PC-9 (cell line): ENCODE measurements at regions not wholly inside any gene's neighbourhood (a gene's known extent, or its start where the extent isn't known, plus 50 kb on each side); places are given as distances from the start of the nearest gene placed in this dataset.

Experiments
- BruUV-seq: library from RNA; stranded (reverse); fragments of 400-500 nt; replicated peaks from 2 replicates; lab custom pipeline; 2021; lab: Mats Ljungman, UMichigan
- CTCF ChIA-PET: fragments of 300-600 bp; sonication (Branson Sonifier 250); formaldehyde crosslinking; loops from one replicate; lab custom pipeline; 2022; ENCODE audit warnings: antibody characterized with exemption; lab: Charles Lee
- POLR2A ChIA-PET: fragments of 300-600 bp; sonication (Branson Sonifier 250); formaldehyde crosslinking; loops from one replicate; lab custom pipeline; 2022; ENCODE audit warnings: antibody characterized with exemption; ENCODE audit not compliant: unreplicated experiment; lab: Charles Lee
- DNase-seq, 2 experiments: peaks; one replicate each; pipeline versions ENCODE4 v3.0.0 to v3.0.0-alpha.2; 2015 to 2022; ENCODE audit warnings: mixed read lengths in 1 of 2
- H2AFZ ChIP-seq: fragments of 200-600 bp; sonication (generic); 2 replicates; pipeline ENCODE4 v1.8.1; 2017; ENCODE audit warnings: antibody characterized with exemption
- H3F3A ChIP-seq: fragments of 200-600 bp; sonication (generic); 2 replicates; pipeline ENCODE4 v1.8.1; 2017; ENCODE audit warnings: antibody characterized with exemption, mild to moderate bottlenecking, low read depth; ENCODE audit not compliant: insufficient read depth
- H3K27ac ChIP-seq: fragments of 200-600 bp; sonication (generic); 2 replicates; pipeline ENCODE4 v1.6.1; 2016; ENCODE audit warnings: mixed run types
- H3K27me3 ChIP-seq: fragments of 200-600 bp; sonication (generic); 2 replicates; pipeline ENCODE4 v1.6.1; 2016; ENCODE audit warnings: low read depth, mixed run types; ENCODE audit not compliant: insufficient read depth
- H3K36me3 ChIP-seq: fragments of 200-600 bp; sonication (generic); 2 replicates; pipeline ENCODE4 v1.6.1; 2016; ENCODE audit warnings: low read depth, mixed run types
- H3K4me1 ChIP-seq: fragments of 200-600 bp; sonication (generic); replicated peaks from 2 replicates; pipeline ENCODE4 v1.6.1; 2016; ENCODE audit warnings: mixed run types; ENCODE audit not compliant: insufficient read depth
- H3K4me2 ChIP-seq: fragments of 200-600 bp; sonication (generic); 2 replicates; pipeline ENCODE4 v1.6.1; 2017; ENCODE audit warnings: mixed run types
- H3K4me3 ChIP-seq: fragments of 200-600 bp; sonication (generic); 2 replicates; pipeline ENCODE4 v1.6.1; 2016; ENCODE audit warnings: mixed run types
- H3K79me2 ChIP-seq: fragments of 200-600 bp; sonication (generic); 2 replicates; pipeline ENCODE4 v1.6.1; 2017; ENCODE audit warnings: low read depth, mixed run types
- H3K9me2 ChIP-seq: fragments of 200-600 bp; sonication (generic); 2 replicates; pipeline ENCODE4 v1.8.1; 2017; ENCODE audit warnings: mild to moderate bottlenecking; ENCODE audit not compliant: insufficient read depth
- H3K9me3 ChIP-seq: fragments of 200-600 bp; sonication (generic); 2 replicates; pipeline ENCODE4 v1.8.1; 2016; ENCODE audit warnings: low read depth; ENCODE audit not compliant: insufficient read depth
- H4K20me1 ChIP-seq: fragments of 200-600 bp; sonication (generic); 2 replicates; pipeline ENCODE4 v1.8.1; 2017; ENCODE audit not compliant: insufficient read depth
- EZH2 ChIP-seq: fragments of 200-600 bp; sonication (generic); IDR thresholded peaks from 2 replicates; pipeline ENCODE4 v1.8.0; 2017; ENCODE audit warnings: antibody characterized with exemption, low read depth
- intact Hi-C: fragments of 100-400 bp; cut with micrococcal nuclease; formaldehyde crosslinking; loops from one replicate; pipeline ENCODE4 v1.10.0; 2022; ENCODE audit not compliant: unreplicated experiment
- TF ChIP-seq, protein P1 (sequence below): fragments of 200-600 bp; sonication (generic); conservative IDR thresholded peaks from 2 replicates; pipeline ENCODE4 v1.6.1; 2017; ENCODE audit warnings: mixed run types, antibody characterized with exemption, mild to moderate bottlenecking, moderate library complexity

DNA sequence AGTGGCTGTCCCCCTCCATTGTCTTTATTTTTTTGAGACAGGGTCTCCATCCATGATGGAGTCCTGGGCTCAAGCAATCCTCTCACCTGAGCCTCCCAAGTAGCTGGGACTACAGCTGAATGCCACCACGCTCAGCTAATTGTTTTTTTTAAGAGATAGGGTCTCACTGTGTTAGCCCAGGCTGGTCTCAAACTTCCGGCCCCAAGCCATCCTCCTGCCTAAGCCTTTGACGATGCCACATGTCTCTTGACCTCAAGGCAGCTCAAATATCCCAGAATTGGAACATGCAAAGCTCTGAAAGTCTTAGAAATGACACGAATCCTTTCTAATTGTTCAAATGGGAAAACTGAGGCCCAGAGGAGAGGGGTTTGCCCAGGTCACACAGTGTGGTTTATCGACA, 75.4 kb upstream of the ZNF423 start:
- CTCF ChIA-PET, result no interaction called here
- Histone ChIP-seq H4K20me1 (no peaks in the 10 kb centered on the region), H3K36me3 (no peaks in the 10 kb centered on the region), H3K4me1 (no peaks in the 10 kb centered on the region), H3K27ac (no peak overlapping the region), H3K27me3 (peaks cover 96% of the 10 kb centered on the region), H2AFZ (no peak overlapping the region), H3K4me3 (no peak overlapping the region), H3K9me2 (no peaks in the 10 kb centered on the region), H3K79me2 (no peaks in the 10 kb centered on the region), H3F3A (no peaks in the 10 kb centered on the region), H3K4me2 (no peak overlapping the region), H3K9me3 (no peaks in the 10 kb centered on the region)
- no TSS peak for BruUV-seq
- intact Hi-C loops, result no loop called here
- no peak for DNase-seq
- TF ChIP-seq, protein P1, sequence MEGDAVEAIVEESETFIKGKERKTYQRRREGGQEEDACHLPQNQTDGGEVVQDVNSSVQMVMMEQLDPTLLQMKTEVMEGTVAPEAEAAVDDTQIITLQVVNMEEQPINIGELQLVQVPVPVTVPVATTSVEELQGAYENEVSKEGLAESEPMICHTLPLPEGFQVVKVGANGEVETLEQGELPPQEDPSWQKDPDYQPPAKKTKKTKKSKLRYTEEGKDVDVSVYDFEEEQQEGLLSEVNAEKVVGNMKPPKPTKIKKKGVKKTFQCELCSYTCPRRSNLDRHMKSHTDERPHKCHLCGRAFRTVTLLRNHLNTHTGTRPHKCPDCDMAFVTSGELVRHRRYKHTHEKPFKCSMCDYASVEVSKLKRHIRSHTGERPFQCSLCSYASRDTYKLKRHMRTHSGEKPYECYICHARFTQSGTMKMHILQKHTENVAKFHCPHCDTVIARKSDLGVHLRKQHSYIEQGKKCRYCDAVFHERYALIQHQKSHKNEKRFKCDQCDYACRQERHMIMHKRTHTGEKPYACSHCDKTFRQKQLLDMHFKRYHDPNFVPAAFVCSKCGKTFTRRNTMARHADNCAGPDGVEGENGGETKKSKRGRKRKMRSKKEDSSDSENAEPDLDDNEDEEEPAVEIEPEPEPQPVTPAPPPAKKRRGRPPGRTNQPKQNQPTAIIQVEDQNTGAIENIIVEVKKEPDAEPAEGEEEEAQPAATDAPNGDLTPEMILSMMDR, result no peak
- TF ChIP-seq EZH2, result no peak
- POLR2A ChIA-PET, result no interaction called here

GRCh38 chr16:49931916-49932315, 76.0 kb upstream of the ZNF423 start:
- no TSS peak for BruUV-seq
- no peak overlapping the region for H3K27ac ChIP-seq
- intact Hi-C loops, result no loop called here
- H3K79me2 ChIP-seq, result no peaks in the 10 kb centered on the region
- DNase-seq, result no peak
- ChIA-PET POLR2A (no interaction called here), CTCF (no interaction called here)
- H3K36me3 ChIP-seq, result no peaks in the 10 kb centered on the region
- H3K27me3 ChIP-seq, result peaks cover 93% of the 10 kb centered on the region
- no peaks in the 10 kb centered on the region for H3K4me1 ChIP-seq
- H3K9me2 ChIP-seq, result no peaks in the 10 kb centered on the region
- 0 out of 2 replicates have a peak, but pooled peaks have one; percentile 34 for TF ChIP-seq EZH2
- TF ChIP-seq, protein P1, result no peak
- no peak overlapping the region for H3K4me3 ChIP-seq
- H3K4me2 ChIP-seq, result no peak overlapping the region
- no peak overlapping the region for H2AFZ ChIP-seq
- no peaks in the 10 kb centered on the region for H3F3A ChIP-seq
- H3K9me3 ChIP-seq, result no peaks in the 10 kb centered on the region
- no peaks in the 10 kb centered on the region for H4K20me1 ChIP-seq

DNA sequence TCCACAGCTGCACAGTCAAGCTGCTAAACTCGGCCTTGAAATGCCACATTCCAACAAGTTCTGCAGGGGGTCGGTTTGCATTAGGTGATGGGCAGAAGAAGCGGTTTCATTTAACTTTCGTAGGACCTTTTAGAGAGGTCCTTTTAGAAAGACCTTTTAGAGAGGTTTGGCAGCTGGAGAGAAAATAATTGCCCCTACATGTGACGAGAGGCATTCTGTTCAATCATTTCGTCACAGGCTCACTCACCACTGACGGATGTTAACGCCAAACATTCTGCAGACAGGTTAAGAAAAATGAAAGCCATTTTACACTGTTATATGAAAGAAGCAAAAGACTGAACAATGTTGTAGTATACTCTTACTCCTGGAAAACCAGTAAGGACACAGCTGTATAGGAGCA, 76.5 kb upstream of the ZNF423 start:
- H3K27me3 ChIP-seq, result peaks cover 91% of the 10 kb centered on the region
- ChIA-PET CTCF (no interaction called here), POLR2A (no interaction called here)

More for the DNA sequence above, 76.5 kb upstream of the ZNF423 start:
- H3F3A ChIP-seq, result no peaks in the 10 kb centered on the region
- intact Hi-C loops, result no loop called here
- no peak overlapping the region for H3K27ac ChIP-seq
- no peaks in the 10 kb centered on the region for H3K79me2 ChIP-seq
- H3K4me3 ChIP-seq, result no peak overlapping the region
- no peak overlapping the region for H2AFZ ChIP-seq
- no peaks in the 10 kb centered on the region for H3K36me3 ChIP-seq
- no TSS peak for BruUV-seq
- DNase-seq, result no peak
- no peaks in the 10 kb centered on the region for H4K20me1 ChIP-seq
- H3K4me1 ChIP-seq, result no peaks in the 10 kb centered on the region
- H3K9me3 ChIP-seq, result no peaks in the 10 kb centered on the region
- no peaks in the 10 kb centered on the region for H3K9me2 ChIP-seq
- H3K4me2 ChIP-seq, result no peak overlapping the region
- TF ChIP-seq EZH2, result no peak
- TF ChIP-seq, protein P1, result no peak
